Kidney tubule cell (primary cell): ENCODE measurements at regions not wholly inside any gene's neighbourhood (a gene's known extent, or its start where the extent isn't known, plus 50 kb on each side); places are given as distances from the start of the nearest gene placed in this dataset.
"Not testable (repeated sequence)": the region's sequence is repeated elsewhere in the genome, so short reads cannot be mapped to it uniquely, and the experiment has no call there.

Experiments used
- DNase-seq: peaks from one replicate; pipeline ENCODE4 v3.0.0-alpha.2; 2018; ENCODE audit warnings: low spot score

- not testable (repeated sequence) for DNase-seq
Observed at GRCh38 chr16:72729552-72729951, 318.4 kb downstream of the ZFHX3 start.

- no peak for DNase-seq
Observed at GRCh38 chr16:72728516-72728915, 319.4 kb downstream of the ZFHX3 start.

GRCh38 chr16:72727565-72727964 lies 320.4 kb downstream of the ZFHX3 start:
- DNase-seq, result no peak

GRCh38 chr16:72725643-72726042 lies 322.3 kb downstream of the ZFHX3 start:
- DNase-seq, result no peak

GRCh38 chr16:72723781-72724180 lies 324.1 kb downstream of the ZFHX3 start:
- peak; percentile 22 for DNase-seq

- DNase-seq, result no peak
Observed at GRCh38 chr16:72722552-72722951, 325.4 kb downstream of the ZFHX3 start.

GRCh38 chr16:72721981-72722380 lies 325.9 kb downstream of the ZFHX3 start:
- DNase-seq, result no peak

GRCh38 chr16:72715267-72715666 lies 332.7 kb downstream of the ZFHX3 start:
- DNase-seq, result no peak

GRCh38 chr16:72711823-72712222 lies 336.1 kb downstream of the ZFHX3 start:
- DNase-seq, result no peak

GRCh38 chr16:72705801-72706200 lies 342.1 kb downstream of the ZFHX3 start:
- no peak for DNase-seq

- no peak for DNase-seq
Observed at GRCh38 chr16:72704746-72705372, 343.1 kb downstream of the ZFHX3 start.

- no peak for DNase-seq
Observed at GRCh38 chr16:72689851-72690250, 358.1 kb downstream of the ZFHX3 start.

GRCh38 chr16:72680732-72681131 lies 367.2 kb downstream of the ZFHX3 start:
- DNase-seq, result no peak

- no peak for DNase-seq
Observed at GRCh38 chr16:72679856-72680255, 368.1 kb downstream of the ZFHX3 start.

GRCh38 chr16:72677662-72678447 lies 370.1 kb downstream of the ZFHX3 start:
- peak; percentile 39 for DNase-seq

- DNase-seq, result no peak
Observed at GRCh38 chr16:72673118-72673517, 374.8 kb downstream of the ZFHX3 start.

GRCh38 chr16:72666267-72666666 lies 381.7 kb downstream of the ZFHX3 start:
- no peak for DNase-seq

- DNase-seq, result no peak
Observed at GRCh38 chr16:72665701-72666100, 382.2 kb downstream of the ZFHX3 start.

- peak; percentile 98 for DNase-seq
Observed at GRCh38 chr16:72664509-72665408, 383.2 kb downstream of the ZFHX3 start.

- no peak for DNase-seq
Observed at GRCh38 chr16:72664056-72664508, 383.8 kb downstream of the ZFHX3 start.

- DNase-seq, result no peak
Observed at GRCh38 chr16:72658888-72659717, 388.8 kb downstream of the ZFHX3 start.

GRCh38 chr16:72657791-72658190 lies 390.1 kb downstream of the ZFHX3 start:
- DNase-seq, result no peak
